Astrocyte of the hippocampus (primary cell): ENCODE measurements at regions not wholly inside any gene's neighbourhood (a gene's known extent, or its start where the extent isn't known, plus 50 kb on each side); places are given as distances from the start of the nearest gene placed in this dataset.
"Not testable (repeated sequence)": the region's sequence is repeated elsewhere in the genome, so short reads cannot be mapped to it uniquely, and the experiment has no call there.

Experiments
- DNase-seq: peaks from one replicate; pipeline ENCODE4 v3.0.0; 2011; ENCODE audit warnings: low read depth, low spot score

DNA sequence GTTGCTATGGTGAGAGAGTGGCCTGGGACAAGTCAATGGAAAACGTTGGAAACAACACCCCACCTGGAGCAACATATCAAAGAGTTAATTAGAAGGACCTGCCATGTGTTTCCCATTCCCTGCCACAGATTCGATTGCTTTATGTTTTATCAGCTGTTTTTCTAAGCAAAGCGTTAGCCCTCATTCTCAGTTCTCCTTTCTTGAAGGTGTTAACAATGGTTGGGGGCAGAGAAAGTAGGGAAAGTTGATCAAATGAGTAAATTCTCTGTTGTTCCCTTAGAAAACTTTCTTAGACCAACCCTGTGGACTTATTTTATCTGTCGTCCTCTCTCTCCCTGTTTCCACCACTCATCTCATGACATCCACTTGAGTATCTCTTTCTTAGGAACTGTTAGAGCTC lies 102.5 kb downstream of the ADAMTS15 start:
- no peak for DNase-seq

DNA sequence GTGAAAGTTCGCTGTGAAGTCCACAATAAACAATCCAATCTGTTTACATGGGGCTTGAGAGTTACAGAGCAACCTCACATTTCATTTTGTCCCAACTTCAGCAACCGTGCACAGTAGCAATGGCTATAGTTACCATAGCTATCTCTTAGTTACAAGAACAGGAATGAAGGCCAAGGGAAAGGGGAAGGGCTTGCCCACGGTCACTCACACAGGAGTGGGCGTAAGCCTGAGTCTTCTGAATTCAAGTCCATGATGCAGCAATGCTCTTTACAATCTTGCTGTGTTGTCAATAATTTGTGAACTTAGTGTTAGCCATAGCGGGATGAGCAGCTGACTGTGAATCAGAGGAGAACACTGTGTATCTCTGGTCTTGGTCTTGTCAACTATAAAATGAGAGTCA lies 102.9 kb downstream of the ADAMTS15 start:
- no peak for DNase-seq

DNA sequence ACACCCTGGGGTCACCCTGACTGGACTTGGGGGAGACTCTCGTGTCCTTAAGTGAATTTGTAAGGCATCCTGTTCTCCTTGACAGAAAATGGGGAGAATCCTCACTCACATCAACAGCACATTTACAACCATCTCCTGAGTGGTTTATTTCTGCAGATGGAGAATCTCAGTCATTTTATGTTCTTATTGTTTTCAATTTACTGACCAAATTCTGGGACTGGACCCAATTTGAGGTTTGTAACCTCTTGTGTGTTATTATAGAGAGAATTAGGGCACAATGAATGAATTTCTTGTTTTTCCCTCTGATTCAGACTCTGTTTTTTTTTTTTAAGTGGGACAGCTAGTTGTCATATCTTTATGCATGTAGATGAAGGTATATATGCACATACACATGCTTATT lies 104.9 kb downstream of the ADAMTS15 start:
- DNase-seq: peak; percentile 80

DNA sequence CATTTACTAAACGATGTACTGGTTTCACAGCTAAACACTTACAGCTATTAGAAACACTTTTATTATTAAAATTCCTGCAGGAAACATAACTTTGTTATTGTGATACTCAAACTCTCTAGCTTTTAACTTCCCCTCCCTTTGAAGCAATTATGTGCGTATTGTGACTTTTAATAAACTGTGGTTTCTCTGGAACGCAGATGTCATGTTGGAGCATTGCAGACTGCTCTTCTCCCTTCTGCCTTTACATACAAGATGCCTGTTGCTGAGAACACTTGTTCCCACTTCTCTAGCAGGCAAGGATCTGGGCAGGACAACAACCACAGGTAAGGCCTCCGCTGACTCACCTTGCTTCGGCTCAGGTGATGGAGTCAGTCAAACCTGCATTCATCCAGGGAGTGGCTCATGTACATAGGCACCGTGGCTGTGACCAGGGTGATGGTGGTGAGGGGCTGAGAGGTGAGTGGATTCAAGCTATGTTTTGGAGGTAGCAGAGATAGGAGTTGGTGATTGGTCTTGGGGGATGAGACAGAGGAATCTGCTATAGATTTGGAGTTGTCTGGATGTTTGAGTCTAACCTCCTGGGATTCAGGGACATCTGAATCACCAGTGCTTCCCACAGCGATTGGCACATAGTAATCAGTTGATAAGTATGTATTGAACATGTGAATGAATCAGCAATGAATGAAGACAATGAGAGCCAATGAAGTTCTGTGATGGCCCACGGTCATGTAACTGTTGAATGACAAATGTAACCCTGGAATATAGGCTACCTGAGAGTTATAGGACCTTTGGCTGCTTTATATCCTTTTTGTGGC lies 106.0 kb downstream of the ADAMTS15 start:
- DNase-seq: no peak

DNA sequence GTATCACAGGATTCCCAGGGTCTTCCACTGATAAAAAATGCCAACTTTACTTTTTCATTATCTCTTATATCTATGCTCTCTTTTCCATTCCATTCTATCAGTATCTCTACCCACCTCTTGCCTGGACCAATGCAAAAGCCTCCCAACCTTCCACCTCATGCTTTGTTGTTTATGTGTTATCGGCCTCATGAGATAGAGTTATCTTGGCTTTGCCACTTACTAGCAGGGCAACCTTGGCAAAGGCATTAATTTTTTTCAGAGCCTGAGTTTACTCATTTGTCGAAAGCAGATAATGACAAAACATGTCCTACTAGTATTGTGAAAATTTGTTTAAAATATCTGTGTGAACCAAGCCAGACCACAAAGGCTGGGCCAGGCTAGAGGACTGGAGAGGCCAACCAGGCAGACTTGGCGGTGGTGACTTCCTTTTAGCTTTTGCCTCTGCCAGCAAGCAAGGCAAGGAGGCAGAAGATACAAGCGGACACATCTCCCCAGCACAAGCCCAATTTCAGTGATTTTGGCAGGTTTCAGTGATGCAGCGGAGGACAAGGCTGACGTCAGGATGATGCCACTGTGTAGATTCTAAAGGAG lies 106.9 kb downstream of the ADAMTS15 start:
- peak; percentile 58 for DNase-seq

DNA sequence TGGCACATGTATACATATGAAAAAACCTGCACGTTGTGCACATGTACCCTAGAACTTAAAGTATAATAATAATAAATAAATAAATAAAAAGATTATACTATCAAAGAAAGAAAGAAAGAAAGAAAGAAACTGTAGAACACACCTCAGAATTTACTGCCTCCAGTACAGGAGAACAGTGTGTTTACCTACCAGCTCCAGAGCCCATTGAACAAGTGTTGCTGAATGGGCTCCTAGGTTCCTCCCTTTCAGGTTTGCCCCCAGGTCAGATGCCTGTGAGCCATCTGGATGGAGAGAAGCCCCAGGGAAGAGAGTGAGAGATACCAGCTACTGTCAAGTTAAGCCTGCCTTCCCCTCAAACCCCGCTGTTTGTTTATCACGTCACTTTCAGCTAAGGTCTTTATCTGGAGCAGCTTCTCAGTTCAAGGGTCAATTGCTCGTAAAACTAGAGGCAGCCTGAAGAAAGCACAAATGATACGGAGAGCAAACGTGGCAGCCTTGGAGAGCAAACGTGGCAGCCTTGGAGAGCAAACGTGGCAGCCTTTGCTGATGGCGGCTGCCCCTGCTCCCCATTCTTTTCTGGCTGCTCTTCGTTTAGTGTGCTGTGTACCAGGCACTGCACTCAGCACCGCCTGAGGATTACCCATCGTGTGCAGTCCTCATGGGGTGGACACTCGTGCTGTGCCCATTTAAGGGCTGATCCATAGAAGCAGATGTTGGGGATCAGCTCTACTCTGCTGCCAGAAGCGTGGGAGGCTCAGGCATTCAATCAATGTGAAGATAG lies 111.7 kb downstream of the ADAMTS15 start:
- DNase-seq: no peak

DNA sequence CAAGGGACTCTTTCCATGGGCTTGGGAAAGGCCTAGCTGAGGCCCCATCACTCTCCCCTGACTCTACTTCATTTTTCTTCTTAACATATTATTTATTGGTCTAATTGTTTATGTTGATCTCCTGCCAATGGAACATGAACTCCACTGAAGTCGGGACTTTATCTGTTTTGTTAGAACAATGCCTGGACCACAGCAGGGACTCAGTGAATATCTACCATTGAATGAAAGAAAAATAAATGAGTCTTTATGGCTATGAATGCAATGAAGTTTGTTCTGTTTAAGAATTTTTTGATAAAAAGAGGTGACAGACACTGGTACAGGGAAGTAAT lies 112.3 kb downstream of the ADAMTS15 start:
- DNase-seq: no peak

DNA sequence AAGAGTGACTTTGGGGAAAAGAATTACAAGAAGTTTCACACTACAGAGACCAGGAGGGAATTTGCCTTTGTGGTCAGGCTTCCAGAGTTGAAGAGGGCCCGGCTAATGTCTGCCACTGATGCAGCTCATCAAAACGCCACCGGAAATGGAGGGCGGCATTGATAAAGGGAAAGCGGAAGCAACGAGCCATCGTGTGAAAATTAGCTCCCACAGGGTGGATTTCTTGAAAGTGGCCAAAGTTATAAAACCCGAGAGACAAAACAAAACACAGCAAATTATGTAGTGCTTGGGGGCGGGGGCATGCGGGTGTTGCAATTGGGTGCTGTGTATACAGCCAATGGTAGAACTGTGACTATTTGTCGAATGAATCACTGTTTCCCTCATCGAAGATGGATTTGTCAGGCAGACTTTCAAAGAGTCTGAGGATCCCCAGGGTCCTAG lies 113.0 kb downstream of the ADAMTS15 start:
- DNase-seq: peak; percentile 36

DNA sequence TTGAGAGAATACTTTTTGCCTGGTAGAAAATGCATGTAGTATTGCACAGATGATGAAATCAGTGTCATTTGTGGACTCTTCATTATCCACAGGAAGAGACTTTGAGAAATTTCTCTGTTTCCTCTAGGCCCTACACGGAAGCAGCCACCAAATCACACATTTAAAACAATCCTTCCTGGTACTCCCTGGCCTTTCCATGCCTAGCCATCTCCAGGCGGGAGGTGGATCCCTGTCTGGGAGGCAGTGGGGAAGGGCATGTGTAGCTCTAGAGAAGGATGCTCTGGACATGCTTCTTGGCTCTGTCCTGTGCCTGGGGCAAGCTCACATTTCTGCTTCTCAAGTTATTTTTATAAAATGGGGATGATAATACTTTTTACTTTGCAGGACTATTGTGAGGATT lies 114.1 kb downstream of the ADAMTS15 start:
- DNase-seq: no peak

DNA sequence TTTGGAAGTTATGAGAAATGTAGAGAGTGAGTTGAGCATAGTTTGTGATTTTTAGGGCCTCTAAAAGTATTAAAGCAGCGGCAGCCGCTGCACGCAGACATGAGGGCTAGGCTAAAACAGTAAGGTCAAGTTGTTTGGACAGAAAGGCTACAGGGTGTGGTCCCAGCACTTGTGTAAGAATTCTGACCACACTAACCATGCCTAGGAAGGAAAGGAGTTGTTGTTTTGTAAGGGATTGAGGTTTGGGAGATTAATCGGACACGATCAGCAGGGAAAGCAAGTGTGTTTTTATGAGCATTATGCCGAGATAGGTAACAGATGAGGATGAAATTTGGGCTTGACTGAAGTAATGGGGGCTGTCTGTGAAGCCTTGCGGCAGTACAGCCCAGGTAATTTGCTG lies 117.9 kb downstream of the ADAMTS15 start:
- not testable (repeated sequence) for DNase-seq

DNA sequence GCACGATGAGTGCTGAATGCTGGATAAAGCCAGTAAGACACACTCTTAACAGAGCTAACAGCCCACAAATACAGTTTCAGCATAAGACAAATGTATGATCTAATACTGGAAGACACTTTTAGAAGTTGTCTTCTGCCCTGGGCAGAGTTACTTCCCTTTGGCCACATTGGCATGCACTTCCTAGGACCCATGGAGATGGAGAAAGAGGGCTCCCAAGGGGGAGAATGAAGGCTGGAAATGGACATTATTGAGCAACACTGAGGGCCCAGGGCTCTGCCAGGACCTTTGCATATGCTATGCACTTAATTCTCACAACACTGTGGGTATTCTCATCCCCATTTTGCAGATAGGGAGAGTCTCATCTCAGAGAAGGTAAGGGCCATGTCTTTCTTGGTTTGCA lies 123.1 kb downstream of the ADAMTS15 start:
- DNase-seq: no peak

DNA sequence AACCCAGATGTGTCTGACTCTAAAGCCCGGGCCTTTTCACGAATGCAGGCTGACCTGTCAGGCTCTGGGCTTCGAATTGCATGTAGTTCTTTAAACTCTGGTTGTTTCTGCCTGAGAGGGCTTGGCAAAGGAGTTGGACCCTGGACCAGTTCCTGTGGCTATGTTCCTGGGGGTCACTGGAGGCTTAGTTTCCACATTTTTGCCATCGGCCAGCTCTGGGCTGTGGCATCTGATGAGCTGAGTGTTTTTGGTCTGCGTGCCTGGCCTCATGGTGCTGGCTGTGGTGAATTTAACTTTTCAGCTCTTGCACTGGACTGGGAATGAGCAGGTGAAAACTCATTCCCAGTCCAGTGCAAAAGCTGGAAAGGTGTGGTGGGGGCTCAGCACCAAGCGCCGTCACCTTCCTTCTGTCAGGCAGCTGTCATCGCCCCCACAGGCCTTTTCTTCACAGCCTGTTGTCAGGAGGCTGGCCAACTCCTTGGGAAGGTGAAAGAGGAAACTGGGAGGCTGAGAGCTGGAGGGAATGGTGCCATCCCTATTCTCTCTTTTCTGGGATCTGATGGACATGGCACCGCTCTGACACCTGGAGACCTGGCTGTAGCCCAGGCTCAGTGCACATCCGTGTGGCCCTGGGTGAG lies 123.6 kb downstream of the ADAMTS15 start:
- no peak for DNase-seq

DNA sequence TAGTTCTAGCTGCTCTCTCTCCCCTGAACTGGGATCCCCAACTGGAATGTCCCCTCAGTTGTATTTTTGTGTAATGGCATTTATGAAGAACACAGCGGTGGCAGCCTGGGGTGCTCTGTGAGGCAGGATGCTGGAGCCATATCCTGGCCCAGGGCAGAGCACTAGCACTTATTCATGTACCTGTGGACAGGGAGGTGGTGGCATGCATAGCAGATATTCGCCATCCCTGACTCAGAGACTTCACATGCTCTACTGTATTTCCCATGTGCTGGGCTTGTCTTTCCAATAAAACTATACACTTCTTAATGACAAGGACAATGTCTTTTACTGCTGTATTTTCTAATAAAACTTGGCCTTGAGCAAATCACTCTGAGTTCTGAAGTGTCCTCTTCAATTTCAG lies 125.3 kb downstream of the ADAMTS15 start:
- no peak for DNase-seq

DNA sequence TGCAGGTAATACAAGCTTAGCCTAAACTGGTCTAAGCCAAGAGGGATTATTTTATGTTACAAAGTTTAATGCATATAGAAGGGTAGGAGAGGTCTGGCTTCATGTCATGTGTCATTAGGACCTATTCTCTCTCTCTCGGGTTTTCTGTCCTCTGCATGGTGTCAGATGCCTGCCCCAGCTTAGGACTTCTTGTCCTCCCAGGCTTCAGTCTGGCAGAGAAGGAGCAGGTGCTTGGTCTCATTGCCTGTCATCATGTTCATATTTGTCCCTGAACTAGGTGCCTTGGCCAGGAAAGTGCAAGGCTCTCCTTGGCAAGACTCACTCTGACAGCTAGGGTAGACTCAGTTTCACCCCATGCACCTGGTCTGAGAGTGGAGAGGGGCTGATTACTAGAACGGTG lies 126.3 kb downstream of the ADAMTS15 start:
- DNase-seq: no peak

DNA sequence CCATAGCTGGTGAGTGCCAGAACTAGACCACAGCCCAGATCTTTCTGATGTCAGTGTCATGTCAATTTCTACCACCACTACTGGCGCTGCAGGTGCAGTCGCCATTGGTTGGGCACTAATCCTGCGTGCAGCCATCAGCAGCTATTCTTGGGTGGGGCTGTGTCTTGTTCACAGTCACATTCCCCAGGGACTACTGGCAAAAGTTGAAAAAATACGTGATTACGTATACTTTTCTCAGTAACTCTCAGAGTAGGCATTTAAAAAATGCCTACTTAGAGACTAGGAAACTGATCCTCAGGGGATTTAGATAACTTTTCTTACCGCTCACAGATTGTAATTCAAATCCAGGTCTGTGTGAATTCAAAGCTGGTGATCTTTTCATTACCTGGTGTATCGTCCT lies 127.7 kb downstream of the ADAMTS15 start:
- no peak for DNase-seq

DNA sequence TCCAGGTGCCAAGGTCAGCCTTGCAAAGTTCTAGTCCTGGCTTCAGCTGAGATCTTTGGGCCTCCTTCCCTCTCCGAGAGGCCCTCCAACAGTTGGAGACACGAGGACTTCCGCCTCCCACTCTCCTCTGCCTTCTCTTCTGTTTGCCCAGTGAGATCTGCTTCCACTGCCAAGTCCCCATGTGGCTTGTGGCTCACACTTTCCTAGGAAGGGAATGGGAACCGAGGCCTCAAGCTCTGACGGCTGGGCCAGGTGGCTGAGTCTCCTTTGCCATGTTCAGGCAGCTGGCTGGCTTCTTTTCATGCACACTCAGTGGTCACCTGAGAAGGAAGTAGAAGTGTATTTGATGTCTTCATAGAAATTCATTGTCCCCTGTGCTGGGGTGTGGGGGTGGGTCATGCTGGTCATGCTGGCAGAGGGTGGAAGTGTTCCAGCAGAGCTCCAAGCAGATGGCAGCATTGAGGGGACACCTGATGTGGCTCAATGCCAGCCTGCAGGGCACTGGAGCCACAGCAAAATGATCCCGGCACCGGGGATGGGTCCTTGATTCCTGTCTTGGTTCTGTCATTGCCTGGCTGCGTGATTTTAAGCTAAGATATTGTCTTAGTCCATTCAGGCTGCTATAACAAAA lies 130.4 kb downstream of the ADAMTS15 start:
- DNase-seq: no peak

DNA sequence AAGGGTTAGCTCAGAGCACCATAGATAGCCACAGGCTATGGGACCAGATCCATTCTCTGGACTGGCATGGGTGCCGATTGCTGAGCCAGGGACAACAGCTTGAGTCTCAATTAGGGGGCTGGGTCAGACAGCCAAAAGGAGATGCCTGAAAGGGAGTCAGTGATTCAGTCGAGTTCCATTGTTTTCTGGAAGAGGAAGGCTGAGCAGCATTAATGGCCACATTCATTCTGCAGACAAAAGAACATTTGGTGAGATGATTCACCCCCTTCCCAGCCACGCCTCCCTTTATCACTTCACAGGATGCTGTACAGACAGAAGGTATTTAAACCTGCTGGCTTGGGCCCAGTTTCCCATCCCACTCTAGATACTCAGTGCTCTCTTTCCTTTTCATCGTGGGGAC lies 131.9 kb downstream of the ADAMTS15 start:
- DNase-seq: peak; percentile 89

DNA sequence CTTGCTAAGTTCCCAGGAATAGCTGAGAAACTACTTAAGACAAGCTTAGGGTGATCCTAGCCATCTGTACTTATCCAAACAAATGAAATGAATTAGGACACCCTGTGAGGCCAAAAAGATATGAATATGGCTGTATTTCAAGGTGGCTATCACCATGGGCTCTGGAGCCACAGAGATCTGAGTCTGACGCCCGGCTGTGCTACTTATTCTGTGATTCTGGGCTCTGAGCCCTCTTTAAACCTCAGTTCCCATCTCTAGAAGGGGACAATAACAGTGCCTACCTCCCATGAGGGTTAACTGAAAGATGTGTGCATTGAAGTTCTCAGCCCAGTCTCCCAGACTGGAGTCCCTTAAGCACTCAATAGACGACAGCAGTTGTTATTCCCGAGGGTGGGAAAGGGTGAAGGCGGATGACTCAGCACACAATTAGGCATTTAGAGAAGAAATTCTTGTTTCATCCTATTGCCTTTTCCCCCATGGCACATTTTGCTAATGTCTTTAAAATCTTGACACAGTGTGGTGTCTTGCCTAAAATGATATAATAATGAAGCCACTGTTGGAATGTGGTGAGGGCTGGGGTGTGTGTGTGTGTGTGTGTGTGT lies 132.5 kb downstream of the ADAMTS15 start:
- peak; percentile 85 for DNase-seq

DNA sequence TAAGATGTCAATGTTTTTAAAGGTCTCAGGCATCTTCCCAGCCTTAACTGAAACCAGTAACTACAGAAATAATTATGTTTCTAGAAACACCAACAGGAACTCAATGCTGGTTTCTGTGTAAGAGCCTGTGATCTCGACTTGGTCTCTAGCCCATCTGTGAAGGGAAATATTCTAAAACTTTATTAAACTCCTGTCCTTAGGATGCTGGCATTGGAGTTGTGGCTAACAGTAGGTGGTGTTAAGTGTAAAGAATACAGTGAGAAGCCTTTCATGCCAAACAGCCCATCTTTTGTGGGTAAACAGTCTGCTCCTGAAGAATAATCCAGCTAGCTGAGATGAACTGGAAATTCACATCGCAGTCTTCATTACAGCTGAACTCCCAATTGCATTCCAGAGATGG lies 133.2 kb downstream of the ADAMTS15 start:
- peak; percentile 69 for DNase-seq

DNA sequence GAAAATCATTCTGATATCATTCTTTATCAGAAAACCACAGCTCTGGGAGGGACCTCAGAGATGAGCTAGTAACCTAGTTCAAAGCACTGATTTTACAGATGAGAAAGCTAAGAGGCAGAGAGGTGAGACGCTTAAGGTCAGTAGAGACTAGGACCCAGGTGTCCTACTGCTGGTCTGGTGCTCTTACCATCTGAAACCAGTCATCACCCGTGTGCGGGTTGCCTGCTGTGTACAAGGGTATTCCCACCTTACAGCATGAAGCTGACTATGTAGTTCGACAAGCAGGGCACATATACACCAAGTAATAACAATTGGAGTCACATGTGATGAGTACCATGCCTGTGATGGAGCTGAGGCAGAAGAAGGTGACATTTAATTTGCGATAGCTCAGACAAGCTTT lies 133.7 kb downstream of the ADAMTS15 start:
- DNase-seq: no peak

DNA sequence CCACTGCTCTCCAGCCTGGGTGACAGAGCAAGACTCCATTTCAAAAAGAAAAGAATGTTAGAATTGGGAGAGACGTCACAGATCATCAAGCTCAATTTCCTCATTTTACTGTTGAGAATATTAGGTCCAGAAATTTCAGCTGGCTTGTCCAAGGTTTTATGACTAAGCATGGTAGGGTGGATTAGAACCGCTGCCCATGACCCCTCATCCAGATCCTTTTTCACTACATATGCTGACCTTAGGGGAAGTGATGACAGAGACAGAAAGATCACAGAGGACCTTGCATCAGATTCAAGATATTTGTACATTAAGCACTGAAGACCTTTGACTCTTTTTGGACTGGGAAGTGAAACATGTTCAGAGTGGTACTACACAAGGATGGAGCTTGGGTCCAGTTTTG lies 134.5 kb downstream of the ADAMTS15 start:
- no peak for DNase-seq
